ENCODE measurements at regions not wholly inside any gene's neighbourhood (a gene's known extent, or its start where the extent isn't known, plus 50 kb on each side); places are given as distances from the start of the nearest gene placed in this dataset.

DNA sequence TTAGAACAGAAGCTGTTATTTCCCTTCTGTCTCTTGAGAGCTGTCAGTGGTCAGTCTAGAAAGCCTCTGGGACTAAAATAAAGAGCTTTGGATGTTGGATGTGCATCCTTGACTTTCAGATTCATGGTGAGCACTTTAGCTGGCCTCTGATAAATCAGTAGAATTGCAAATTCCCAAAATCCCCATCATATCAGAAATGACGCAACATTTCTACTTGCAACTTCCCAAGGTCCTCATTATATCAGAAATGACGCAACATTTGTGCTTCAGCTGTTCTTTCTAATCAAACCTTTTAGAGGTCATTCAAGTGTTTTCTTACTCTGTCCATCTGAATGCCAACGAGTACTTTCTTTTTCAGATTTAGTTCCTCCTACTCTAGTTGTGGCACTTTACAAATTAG is 167.3 kb upstream of the MOCS2 start:
- no peaks in the 10 kb centered on the region for H3K9me3 ChIP-seq (ENCODE audit: low read length)
- intact Hi-C loops (cut with micrococcal nuclease; ENCODE audit: unreplicated experiment): no loop called here
- no TSS peak for BruUV-seq (replicated peaks)
- POLR2A ChIA-PET: interaction anchor here (0.7 kb wide), 1 partner anchor 62 kb away, joined by 3 read pairs; no protein-coding TSS in a partner anchor
- no peaks in the 10 kb centered on the region for H3K36me3 ChIP-seq (ENCODE audit: insufficient read depth, low read length)
- no peak overlapping the region for H3K27ac ChIP-seq (ENCODE audit: low read depth, low read length, poor library complexity, severe bottlenecking)
- CTCF ChIA-PET (ENCODE audit: unreplicated experiment): no interaction called here
- H3K4me3 ChIP-seq (ENCODE audit: low read depth, low read length, poor library complexity, severe bottlenecking): no peak overlapping the region
- DNase-seq (ENCODE audit: low spot score): no peak
- TF ChIP-seq, protein P1, sequence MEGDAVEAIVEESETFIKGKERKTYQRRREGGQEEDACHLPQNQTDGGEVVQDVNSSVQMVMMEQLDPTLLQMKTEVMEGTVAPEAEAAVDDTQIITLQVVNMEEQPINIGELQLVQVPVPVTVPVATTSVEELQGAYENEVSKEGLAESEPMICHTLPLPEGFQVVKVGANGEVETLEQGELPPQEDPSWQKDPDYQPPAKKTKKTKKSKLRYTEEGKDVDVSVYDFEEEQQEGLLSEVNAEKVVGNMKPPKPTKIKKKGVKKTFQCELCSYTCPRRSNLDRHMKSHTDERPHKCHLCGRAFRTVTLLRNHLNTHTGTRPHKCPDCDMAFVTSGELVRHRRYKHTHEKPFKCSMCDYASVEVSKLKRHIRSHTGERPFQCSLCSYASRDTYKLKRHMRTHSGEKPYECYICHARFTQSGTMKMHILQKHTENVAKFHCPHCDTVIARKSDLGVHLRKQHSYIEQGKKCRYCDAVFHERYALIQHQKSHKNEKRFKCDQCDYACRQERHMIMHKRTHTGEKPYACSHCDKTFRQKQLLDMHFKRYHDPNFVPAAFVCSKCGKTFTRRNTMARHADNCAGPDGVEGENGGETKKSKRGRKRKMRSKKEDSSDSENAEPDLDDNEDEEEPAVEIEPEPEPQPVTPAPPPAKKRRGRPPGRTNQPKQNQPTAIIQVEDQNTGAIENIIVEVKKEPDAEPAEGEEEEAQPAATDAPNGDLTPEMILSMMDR (conservative IDR thresholded peaks at IDR 0.05; ENCODE audit: low read length): no peak
- no peak for TF ChIP-seq EZH2phosphoT487 (IDR thresholded peaks at IDR 0.05; ENCODE audit: borderline replicate concordance, low read depth, low read length)
- no peak overlapping the region for H3K4me2 ChIP-seq (ENCODE audit: low read length)
- H2AFZ ChIP-seq (ENCODE audit: low read length): no peak overlapping the region
- no peaks in the 10 kb centered on the region for H4K20me1 ChIP-seq (ENCODE audit: insufficient read depth, low read length)
- H3K79me2 ChIP-seq (ENCODE audit: insufficient read depth, low read depth, low read length): no peaks in the 10 kb centered on the region
- H3K9me2 ChIP-seq (ENCODE audit: insufficient read depth, low read length): no peaks in the 10 kb centered on the region
- H3K4me1 ChIP-seq (ENCODE audit: insufficient read depth, low read length, poor library complexity, severe bottlenecking): no peaks in the 10 kb centered on the region

DNA sequence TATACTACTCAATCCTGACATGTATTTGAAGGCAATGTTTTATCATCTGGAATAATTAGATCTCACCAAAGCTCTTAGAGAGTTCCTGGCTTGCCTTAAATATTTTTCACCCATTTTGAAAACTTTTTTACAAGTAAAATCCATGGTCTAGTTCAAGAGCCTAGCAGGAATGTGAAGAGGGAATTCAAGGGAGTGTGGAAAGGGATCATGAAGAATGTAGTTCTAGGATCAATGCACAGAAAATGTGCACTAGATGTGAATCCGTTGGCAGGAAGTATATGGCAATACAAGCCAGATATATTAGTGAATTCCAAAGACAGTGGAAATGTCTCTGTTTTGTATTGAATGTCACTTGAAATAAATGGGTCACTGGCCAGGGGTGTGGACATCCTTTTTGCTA is 167.9 kb upstream of the MOCS2 start:
- POLR2A ChIA-PET: interaction anchor here (0.7 kb wide), 1 partner anchor 62 kb away, joined by 3 read pairs; no protein-coding TSS in a partner anchor
- Histone ChIP-seq H3K4me3 (ENCODE audit: low read depth, low read length, poor library complexity, severe bottlenecking) (no peak overlapping the region), H3K9me3 (ENCODE audit: low read length) (no peaks in the 10 kb centered on the region)

GRCh38 chr5:53287573-53287972 is 178.0 kb upstream of the MOCS2 start:
- no peaks in the 10 kb centered on the region for H3K36me3 ChIP-seq (ENCODE audit: insufficient read depth, low read length)
- no peaks in the 10 kb centered on the region for H3K9me2 ChIP-seq (ENCODE audit: insufficient read depth, low read length)
- H3K4me3 ChIP-seq (ENCODE audit: low read depth, low read length, poor library complexity, severe bottlenecking): no peak overlapping the region
- H2AFZ ChIP-seq (ENCODE audit: low read length): no peak overlapping the region
- ChIA-PET CTCF (ENCODE audit: unreplicated experiment) (no interaction called here), POLR2A (no interaction called here)
- TF ChIP-seq EZH2phosphoT487 (IDR thresholded peaks at IDR 0.05; ENCODE audit: borderline replicate concordance, low read depth, low read length): no peak
- TF ChIP-seq, protein P1 (conservative IDR thresholded peaks at IDR 0.05; ENCODE audit: low read length): no peak
- BruUV-seq (replicated peaks): no TSS peak
- no peaks in the 10 kb centered on the region for H3K9me3 ChIP-seq (ENCODE audit: low read length)
- H4K20me1 ChIP-seq (ENCODE audit: insufficient read depth, low read length): no peaks in the 10 kb centered on the region
- no peaks in the 10 kb centered on the region for H3K4me1 ChIP-seq (ENCODE audit: insufficient read depth, low read length, poor library complexity, severe bottlenecking)
- H3K79me2 ChIP-seq (ENCODE audit: insufficient read depth, low read depth, low read length): no peaks in the 10 kb centered on the region
- no peak for DNase-seq (ENCODE audit: low spot score)
- H3K4me2 ChIP-seq (ENCODE audit: low read length): no peak overlapping the region
- intact Hi-C loops (cut with micrococcal nuclease; ENCODE audit: unreplicated experiment): no loop called here
- no peak overlapping the region for H3K27ac ChIP-seq (ENCODE audit: low read depth, low read length, poor library complexity, severe bottlenecking)

More for the DNA sequence above, 167.9 kb upstream of the MOCS2 start:
- no TSS peak for BruUV-seq (replicated peaks)
- H3K79me2 ChIP-seq (ENCODE audit: insufficient read depth, low read depth, low read length): no peaks in the 10 kb centered on the region
- intact Hi-C loops (cut with micrococcal nuclease; ENCODE audit: unreplicated experiment): no loop called here
- H3K9me2 ChIP-seq (ENCODE audit: insufficient read depth, low read length): no peaks in the 10 kb centered on the region
- DNase-seq (ENCODE audit: low spot score): no peak
- CTCF ChIA-PET (ENCODE audit: unreplicated experiment): no interaction called here
- no peaks in the 10 kb centered on the region for H3K4me1 ChIP-seq (ENCODE audit: insufficient read depth, low read length, poor library complexity, severe bottlenecking)
- H3K27ac ChIP-seq (ENCODE audit: low read depth, low read length, poor library complexity, severe bottlenecking): no peak overlapping the region
- H2AFZ ChIP-seq (ENCODE audit: low read length): no peak overlapping the region
- H4K20me1 ChIP-seq (ENCODE audit: insufficient read depth, low read length): no peaks in the 10 kb centered on the region
- TF ChIP-seq EZH2phosphoT487 (IDR thresholded peaks at IDR 0.05; ENCODE audit: borderline replicate concordance, low read depth, low read length): no peak
- TF ChIP-seq, protein P1 (conservative IDR thresholded peaks at IDR 0.05; ENCODE audit: low read length): no peak
- H3K36me3 ChIP-seq (ENCODE audit: insufficient read depth, low read length): no peaks in the 10 kb centered on the region
- H3K4me2 ChIP-seq (ENCODE audit: low read length): no peak overlapping the region

All from OCI-LY7 (cell line).